Caco-2 (cell line): ENCODE measurements at regions not wholly inside any gene's neighbourhood (a gene's known extent, or its start where the extent isn't known, plus 50 kb on each side); places are given as distances from the start of the nearest gene placed in this dataset.

ENCODE experiments used
- BruUV-seq: library from RNA; stranded (reverse); fragments of 400-500 nt; replicated peaks from 2 replicates; lab custom pipeline; 2021; lab: Mats Ljungman, UMichigan
- CTCF ChIA-PET: fragments of 300-600 bp; sonication (Branson Sonifier 250); formaldehyde crosslinking; loops from one replicate; lab custom pipeline; 2022; ENCODE audit warnings: antibody characterized with exemption; lab: Charles Lee
- POLR2A ChIA-PET: fragments of 300-600 bp; sonication (Branson Sonifier 250); formaldehyde crosslinking; loops from one replicate; lab custom pipeline; 2022; ENCODE audit warnings: antibody characterized with exemption; lab: Charles Lee
- DNase-seq, 2 experiments: peaks; one replicate each; pipeline versions ENCODE4 v3.0.0 to v3.0.0-alpha.2; 2020 to 2022
- H3K27me3 ChIP-seq: replicated peaks from 2 replicates; pipeline ENCODE4 v1.6.0; 2011; ENCODE audit warnings: low read length; ENCODE audit not compliant: control insufficient read depth, insufficient read depth
- H3K36me3 ChIP-seq: 2 replicates; pipeline ENCODE4 v1.5.1; 2011; ENCODE audit warnings: low read length; ENCODE audit not compliant: control insufficient read depth, insufficient read depth
- H3K4me1 ChIP-seq: fragments of 250-450 bp; sonication (Bioruptor Pico); 2 replicates; pipeline ENCODE4 v1.5.1; 2020; ENCODE audit warnings: mild to moderate bottlenecking
- H3K4me3 ChIP-seq: 2 replicates; pipeline ENCODE4 v1.5.1; 2011; ENCODE audit warnings: low read depth, mild to moderate bottlenecking, control low read depth, low read length
- H3K9me3 ChIP-seq: fragments of 250-450 bp; sonication (Bioruptor Pico); 2 replicates; pipeline ENCODE4 v1.5.1; 2020; ENCODE audit warnings: mild to moderate bottlenecking, moderate library complexity
- H3K27ac Mint-ChIP-seq: one replicate; pipeline ENCODE4 v1.8.0; 2022; ENCODE audit warnings: mixed read lengths; ENCODE audit not compliant: unreplicated experiment
- H3K27me3 Mint-ChIP-seq: one replicate; pipeline ENCODE4 v1.8.0; 2022; ENCODE audit warnings: mixed read lengths; ENCODE audit not compliant: insufficient read depth, unreplicated experiment
- H3K36me3 Mint-ChIP-seq: one replicate; pipeline ENCODE4 v1.8.0; 2022; ENCODE audit warnings: mild to moderate bottlenecking, mixed read lengths; ENCODE audit not compliant: insufficient read depth, unreplicated experiment
- H3K4me1 Mint-ChIP-seq: one replicate; pipeline ENCODE4 v1.8.0; 2022; ENCODE audit warnings: low read depth, mixed read lengths; ENCODE audit not compliant: unreplicated experiment
- H3K4me3 Mint-ChIP-seq: one replicate; pipeline ENCODE4 v1.8.0; 2022; ENCODE audit warnings: mild to moderate bottlenecking, moderate library complexity, mixed read lengths; ENCODE audit not compliant: unreplicated experiment
- H3K9me3 Mint-ChIP-seq: one replicate; pipeline ENCODE4 v1.8.0; 2022; ENCODE audit warnings: mixed read lengths; ENCODE audit not compliant: unreplicated experiment
- intact Hi-C: fragments of 100-400 bp; cut with micrococcal nuclease; formaldehyde crosslinking; loops from one replicate; pipeline ENCODE4 v1.10.0; 2022; ENCODE audit not compliant: unreplicated experiment
- TF ChIP-seq, protein P1 (sequence below), 2 experiments: fragments of 200-600 bp in 1 of 2; IDR thresholded peaks; 1 replicate in 1 of 2; 2 replicates in 1 of 2; pipeline versions ENCODE4 v1.5.1 to v1.8.0; 2011 to 2022; ENCODE audit warnings: antibody characterized with exemption in 1 of 2, control low read depth in 1 of 2, inconsistent platforms in 1 of 2, low read depth in 1 of 2, low read length in 1 of 2, mild to moderate bottlenecking in 1 of 2, moderate library complexity in 1 of 2; ENCODE audit not compliant: insufficient read depth in 1 of 2, severe bottlenecking in 1 of 2, unreplicated experiment in 1 of 2

DNA sequence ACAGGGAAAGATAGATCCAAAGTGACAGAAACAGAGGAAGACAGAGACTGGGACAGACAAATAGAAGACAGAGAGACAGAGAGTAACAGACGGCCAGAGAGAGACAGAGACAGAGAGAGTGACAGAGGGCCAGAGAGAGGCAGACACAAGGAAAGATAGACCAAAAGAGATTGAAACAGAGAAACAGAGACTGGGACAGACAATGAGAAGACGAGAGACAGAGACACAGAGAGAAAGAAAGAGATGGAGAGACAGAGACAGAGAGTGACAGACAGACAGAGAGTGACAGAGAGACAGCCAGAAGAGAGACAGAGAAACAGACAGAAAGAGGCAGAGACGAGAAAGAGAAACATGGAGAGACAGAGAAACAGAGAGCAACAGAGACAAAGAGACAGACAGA, 127.3 kb downstream of the UQCRFS1 start:
- Histone ChIP-seq H3K4me1 (peaks cover 4% of the 10 kb centered on the region; the same call in 1 of the 2 replicates), H3K4me3 (no peak overlapping the region), H3K9me3 (no peaks in the 10 kb centered on the region; the same call in 1 of the 2 replicates), H3K27me3 (no peaks in the 10 kb centered on the region), H3K36me3 (no peaks in the 10 kb centered on the region)
- H3K27ac Mint-ChIP-seq = no peak overlapping the region
- no TSS peak for BruUV-seq
- intact Hi-C loops = no loop called here
- no peaks in the 10 kb centered on the region for H3K4me1 Mint-ChIP-seq
- H3K36me3 Mint-ChIP-seq = no peaks in the 10 kb centered on the region
- peaks cover 2% of the 10 kb centered on the region for H3K27me3 Mint-ChIP-seq
- no peak for DNase-seq
- CTCF ChIA-PET = no interaction called here
- POLR2A ChIA-PET = no interaction called here
- H3K4me3 Mint-ChIP-seq = no peak overlapping the region
- TF ChIP-seq, protein P1, sequence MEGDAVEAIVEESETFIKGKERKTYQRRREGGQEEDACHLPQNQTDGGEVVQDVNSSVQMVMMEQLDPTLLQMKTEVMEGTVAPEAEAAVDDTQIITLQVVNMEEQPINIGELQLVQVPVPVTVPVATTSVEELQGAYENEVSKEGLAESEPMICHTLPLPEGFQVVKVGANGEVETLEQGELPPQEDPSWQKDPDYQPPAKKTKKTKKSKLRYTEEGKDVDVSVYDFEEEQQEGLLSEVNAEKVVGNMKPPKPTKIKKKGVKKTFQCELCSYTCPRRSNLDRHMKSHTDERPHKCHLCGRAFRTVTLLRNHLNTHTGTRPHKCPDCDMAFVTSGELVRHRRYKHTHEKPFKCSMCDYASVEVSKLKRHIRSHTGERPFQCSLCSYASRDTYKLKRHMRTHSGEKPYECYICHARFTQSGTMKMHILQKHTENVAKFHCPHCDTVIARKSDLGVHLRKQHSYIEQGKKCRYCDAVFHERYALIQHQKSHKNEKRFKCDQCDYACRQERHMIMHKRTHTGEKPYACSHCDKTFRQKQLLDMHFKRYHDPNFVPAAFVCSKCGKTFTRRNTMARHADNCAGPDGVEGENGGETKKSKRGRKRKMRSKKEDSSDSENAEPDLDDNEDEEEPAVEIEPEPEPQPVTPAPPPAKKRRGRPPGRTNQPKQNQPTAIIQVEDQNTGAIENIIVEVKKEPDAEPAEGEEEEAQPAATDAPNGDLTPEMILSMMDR (IDR thresholded peaks at IDR 0.05; ENCODE audit: insufficient read depth in 1 of 2, low read depth in 1 of 2, low read length in 1 of 2, severe bottlenecking in 1 of 2, unreplicated experiment in 1 of 2) = no peak
- H3K9me3 Mint-ChIP-seq = peaks cover 11% of the 10 kb centered on the region

DNA sequence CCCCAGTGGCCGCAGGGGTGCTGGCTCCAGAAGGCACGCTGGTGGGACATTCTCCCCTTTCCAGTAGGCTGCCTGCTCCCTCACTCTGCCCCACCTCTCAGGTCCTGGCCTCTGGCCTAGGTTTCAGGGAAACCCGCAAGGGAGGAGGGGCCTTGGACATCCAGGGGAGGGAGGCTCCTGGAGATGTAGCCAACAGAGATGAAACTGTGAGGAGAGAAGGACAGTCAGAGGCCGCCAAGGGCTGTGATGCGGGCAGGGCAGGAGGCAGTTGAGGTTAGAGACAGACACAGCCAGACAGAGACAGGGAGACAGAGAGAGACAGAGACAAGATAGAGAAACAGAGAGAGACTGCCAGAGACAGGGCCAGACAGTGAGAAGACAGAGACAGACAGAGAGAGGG, 127.7 kb downstream of the UQCRFS1 start:
- ChIA-PET CTCF (no interaction called here), POLR2A (no interaction called here)
- BruUV-seq = no TSS peak
- Mint-ChIP-seq H3K9me3 (peaks cover 11% of the 10 kb centered on the region), H3K27ac (no peak overlapping the region), H3K36me3 (no peaks in the 10 kb centered on the region), H3K4me1 (no peaks in the 10 kb centered on the region), H3K4me3 (no peak overlapping the region), H3K27me3 (peaks cover 2% of the 10 kb centered on the region)
- TF ChIP-seq, protein P1 (IDR thresholded peaks at IDR 0.05; ENCODE audit: insufficient read depth in 1 of 2, low read depth in 1 of 2, low read length in 1 of 2, severe bottlenecking in 1 of 2, unreplicated experiment in 1 of 2) = no peak
- intact Hi-C loops = no loop called here
- Histone ChIP-seq H3K4me3 (no peak overlapping the region), H3K36me3 (no peaks in the 10 kb centered on the region), H3K4me1 (peaks cover 4% of the 10 kb centered on the region; the same call in 1 of the 2 replicates), H3K27me3 (no peaks in the 10 kb centered on the region), H3K9me3 (no peaks in the 10 kb centered on the region; the same call in 1 of the 2 replicates)
- no peak for DNase-seq

DNA sequence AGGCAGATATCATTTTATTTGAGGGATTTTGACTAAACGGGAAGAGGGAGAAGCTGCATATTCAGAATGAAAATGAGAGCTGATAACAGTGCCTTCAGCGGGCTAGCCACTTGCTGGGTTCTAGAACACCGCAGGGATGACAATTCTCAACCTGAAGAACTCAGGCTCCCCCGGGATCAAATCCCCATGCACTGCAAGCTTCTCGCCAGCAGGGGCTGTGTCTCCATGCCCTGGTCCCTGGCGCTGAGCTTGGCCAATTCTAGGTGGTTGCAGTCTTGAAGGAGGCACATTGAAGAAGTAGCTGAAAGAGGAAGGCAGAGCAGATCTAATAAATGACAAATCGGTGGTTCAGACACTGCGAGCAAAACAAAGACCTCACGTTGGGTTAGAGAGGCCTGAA, 128.7 kb downstream of the UQCRFS1 start:
- no peaks in the 10 kb centered on the region for H3K4me1 Mint-ChIP-seq
- no TSS peak for BruUV-seq

More for the DNA sequence above, 128.7 kb downstream of the UQCRFS1 start:
- Histone ChIP-seq H3K9me3 (no peaks in the 10 kb centered on the region; the same call in 1 of the 2 replicates), H3K27me3 (no peaks in the 10 kb centered on the region), H3K36me3 (no peaks in the 10 kb centered on the region), H3K4me1 (peaks cover 4% of the 10 kb centered on the region; the same call in 1 of the 2 replicates), H3K4me3 (no peak overlapping the region)
- ChIA-PET POLR2A (no interaction called here), CTCF (no interaction called here)
- Mint-ChIP-seq H3K27ac (no peak overlapping the region), H3K4me3 (no peak overlapping the region), H3K27me3 (peaks cover 2% of the 10 kb centered on the region), H3K36me3 (no peaks in the 10 kb centered on the region), H3K9me3 (peaks cover 11% of the 10 kb centered on the region)
- peak in 1 of 2 experiments; percentile 10 for DNase-seq
- TF ChIP-seq, protein P1 (IDR thresholded peaks at IDR 0.05; ENCODE audit: insufficient read depth in 1 of 2, low read depth in 1 of 2, low read length in 1 of 2, severe bottlenecking in 1 of 2, unreplicated experiment in 1 of 2) = peak in 1 of 2 experiments; percentile 19
- intact Hi-C loops = no loop called here
